HEK293 (cell line): ENCODE measurements at regions not wholly inside any gene's neighbourhood (a gene's known extent, or its start where the extent isn't known, plus 50 kb on each side); places are given as distances from the start of the nearest gene placed in this dataset.

Experiments used
- CTCF ChIA-PET: fragments of 350-600 bp; formaldehyde crosslinking; extraction: SDS; loops from one replicate; lab custom pipeline; 2021; ENCODE audit warnings: antibody characterized with exemption; lab: Yijun Ruan, JAX
- POLR2A ChIA-PET: fragments of 300-600 bp; formaldehyde crosslinking; extraction: SDS; loops from one replicate; lab custom pipeline; 2020; ENCODE audit warnings: antibody characterized with exemption, inconsistent platforms; lab: Yijun Ruan, JAX
- H3K27ac ChIP-seq: fragments of 200-500 bp; sonication (Bioruptor generic); 2 replicates; pipeline ENCODE4 v1.5.1; 2014; ENCODE audit warnings: low read depth, low read length, control low read depth, inconsistent platforms; ENCODE audit errors: extremely low read depth
- H3K36me3 ChIP-seq, 2 experiments: fragments of 200-500 bp in 1 of 2; sonication (Bioruptor generic) in 1 of 2; 1 replicate in 1 of 2; 2 replicates in 1 of 2; pipeline ENCODE4 v1.5.1; 2014 to 2017; ENCODE audit warnings: inconsistent platforms in 2 of 2, low read length in 2 of 2; ENCODE audit not compliant: control insufficient read depth in 2 of 2, insufficient read depth in 1 of 2
- H3K4me1 ChIP-seq: fragments of 200-500 bp; sonication (Bioruptor generic); 2 replicates; pipeline ENCODE4 v1.5.1; 2014; ENCODE audit warnings: mild to moderate bottlenecking, low read length, inconsistent platforms; ENCODE audit not compliant: control insufficient read depth, insufficient read depth
- H3K4me3 ChIP-seq: 2 replicates; pipeline ENCODE4 v1.5.1; 2011; ENCODE audit warnings: low read depth, mild to moderate bottlenecking, control low read depth, low read length, moderate library complexity
- H3K9me3 ChIP-seq: fragments of 200-500 bp; sonication (Bioruptor generic); 2 replicates; pipeline ENCODE4 v1.5.1; 2014; ENCODE audit warnings: low read depth, low read length, inconsistent platforms; ENCODE audit not compliant: control insufficient read depth, insufficient read depth
- BCL11B ChIP-seq: fragments of 450-650 bp; formaldehyde crosslinking; IDR thresholded peaks from 2 replicates; pipeline ENCODE4 v1.5.1; 2016; ENCODE audit warnings: low read depth, missing biosample characterization, missing genetic modification characterization
- GFI1B ChIP-seq: fragments of 450-650 bp; formaldehyde crosslinking; IDR thresholded peaks from 2 replicates; pipeline ENCODE4 v1.5.1; 2016; ENCODE audit warnings: missing biosample characterization, missing genetic modification characterization
- GLIS2 ChIP-seq: fragments of 450-650 bp; formaldehyde crosslinking; IDR thresholded peaks from 2 replicates; pipeline ENCODE4 v1.5.1; 2016; ENCODE audit warnings: missing biosample characterization, missing genetic modification characterization
- HOXD13 ChIP-seq: sonication (generic); formaldehyde crosslinking; IDR thresholded peaks from 2 replicates; pipeline ENCODE4 v1.8.0; 2022; ENCODE audit warnings: missing genetic modification reagents, borderline replicate concordance
- MYNN ChIP-seq: fragments of 450-650 bp; formaldehyde crosslinking; IDR thresholded peaks from 2 replicates; pipeline ENCODE4 v1.5.1; 2016; ENCODE audit warnings: missing biosample characterization, missing genetic modification characterization, borderline replicate concordance
- SETDB1 ChIP-seq: IDR thresholded peaks from one replicate; pipeline ENCODE4 v1.6.1; 2017; ENCODE audit warnings: mild to moderate bottlenecking, low read length, moderate library complexity, mixed read lengths; ENCODE audit not compliant: insufficient read length
- SP2 ChIP-seq: fragments of 450-650 bp; formaldehyde crosslinking; IDR thresholded peaks from 2 replicates; pipeline ENCODE4 v1.5.1; 2016; ENCODE audit warnings: missing biosample characterization, missing genetic modification characterization
- TCF7L2 ChIP-seq: IDR thresholded peaks from 2 replicates; pipeline ENCODE4 v1.6.1; 2011; ENCODE audit warnings: low read depth, mild to moderate bottlenecking, inconsistent platforms, low read length, moderate library complexity, borderline replicate concordance
- TRIM28 ChIP-seq: IDR thresholded peaks from 2 replicates; pipeline ENCODE4 v1.6.1; 2011; ENCODE audit warnings: low read length, control low read depth, borderline replicate concordance
- ZBTB49 ChIP-seq: fragments of 450-650 bp; formaldehyde crosslinking; IDR thresholded peaks from 2 replicates; pipeline ENCODE4 v1.5.1; 2016; ENCODE audit warnings: missing biosample characterization, missing genetic modification characterization, low read depth
- ZFHX2 ChIP-seq: fragments of 450-650 bp; formaldehyde crosslinking; conservative IDR thresholded peaks from 2 replicates; pipeline ENCODE4 v1.5.1; 2016; ENCODE audit warnings: missing biosample characterization, missing genetic modification characterization
- ZNF10 ChIP-seq: fragments of 450-650 bp; formaldehyde crosslinking; IDR thresholded peaks from 2 replicates; pipeline ENCODE4 v1.5.1; 2017; ENCODE audit warnings: missing biosample characterization, missing genetic modification characterization
- ZNF202 ChIP-seq: fragments of 450-650 bp; formaldehyde crosslinking; IDR thresholded peaks from 2 replicates; pipeline ENCODE4 v1.5.1; 2016; ENCODE audit warnings: missing biosample characterization, missing genetic modification characterization, borderline replicate concordance
- ZNF24 ChIP-seq: fragments of 450-650 bp; formaldehyde crosslinking; IDR thresholded peaks from 2 replicates; pipeline ENCODE4 v1.5.1; 2016; ENCODE audit warnings: missing biosample characterization, missing genetic modification characterization
- ZNF354C ChIP-seq: fragments of 450-650 bp; formaldehyde crosslinking; IDR thresholded peaks from 2 replicates; pipeline ENCODE4 v1.5.1; 2016; ENCODE audit warnings: missing biosample characterization, missing genetic modification characterization, low read depth, borderline replicate concordance
- ZNF391 ChIP-seq: fragments of 450-650 bp; formaldehyde crosslinking; IDR thresholded peaks from 2 replicates; pipeline ENCODE4 v1.5.1; 2016; ENCODE audit warnings: low read depth, missing biosample characterization, missing genetic modification characterization, borderline replicate concordance
- ZNF501 ChIP-seq: fragments of 450-650 bp; formaldehyde crosslinking; IDR thresholded peaks from 2 replicates; pipeline ENCODE4 v1.5.1; 2016; ENCODE audit warnings: missing biosample characterization, missing genetic modification characterization
- ZNF521 ChIP-seq: fragments of 450-650 bp; formaldehyde crosslinking; IDR thresholded peaks from 2 replicates; pipeline ENCODE4 v1.5.1; 2017; ENCODE audit warnings: missing biosample characterization, mild to moderate bottlenecking, missing genetic modification characterization
- ZNF530 ChIP-seq: fragments of 450-650 bp; formaldehyde crosslinking; IDR thresholded peaks from 2 replicates; pipeline ENCODE4 v1.5.1; 2016; ENCODE audit warnings: low read depth, missing biosample characterization, missing genetic modification characterization
- ZNF544 ChIP-seq: fragments of 450-650 bp; formaldehyde crosslinking; IDR thresholded peaks from 2 replicates; pipeline ENCODE4 v1.5.0; 2017; ENCODE audit warnings: missing biosample characterization, missing genetic modification characterization
- ZNF549 ChIP-seq: fragments of 450-650 bp; IDR thresholded peaks from 2 replicates; pipeline ENCODE4 v1.5.1; 2018; ENCODE audit warnings: missing biosample characterization, missing genetic modification characterization, mild to moderate bottlenecking, inconsistent platforms, moderate library complexity
- ZNF560 ChIP-seq: fragments of 450-650 bp; formaldehyde crosslinking; IDR thresholded peaks from 2 replicates; pipeline ENCODE4 v1.5.1; 2017; ENCODE audit warnings: missing biosample characterization, missing genetic modification characterization, borderline replicate concordance
- ZNF629 ChIP-seq: fragments of 450-650 bp; formaldehyde crosslinking; IDR thresholded peaks from 2 replicates; pipeline ENCODE4 v1.5.1; 2017; ENCODE audit warnings: missing biosample characterization, missing genetic modification characterization
- ZNF670 ChIP-seq: fragments of 450-650 bp; formaldehyde crosslinking; IDR thresholded peaks from 2 replicates; pipeline ENCODE4 v1.5.1; 2016; ENCODE audit warnings: missing biosample characterization, missing genetic modification characterization, low read depth
- ZNF777 ChIP-seq: fragments of 450-650 bp; formaldehyde crosslinking; IDR thresholded peaks from 2 replicates; pipeline ENCODE4 v1.5.1; 2017; ENCODE audit warnings: missing biosample characterization, missing genetic modification characterization, borderline replicate concordance
- TF ChIP-seq, protein P1 (sequence below): fragments of 450-650 bp; formaldehyde crosslinking; IDR thresholded peaks from 2 replicates; pipeline ENCODE4 v1.5.1; 2016; ENCODE audit warnings: missing biosample characterization, missing genetic modification characterization
- TF ChIP-seq, protein P2 (sequence below): fragments of 450-650 bp; formaldehyde crosslinking; IDR thresholded peaks from 2 replicates; pipeline ENCODE4 v1.5.1; 2016; ENCODE audit warnings: missing biosample characterization, missing genetic modification characterization

GRCh38 chr13:66036636-66037035, 1193.5 kb downstream of the PCDH9 start:
- POLR2A ChIA-PET = no interaction called here
- TF ChIP-seq ZNF560 (tag by site-specific recombination) (no peak), SP2 (tag by site-specific recombination) (no peak), ZNF521 (no peak), ZNF777 (tag by site-specific recombination) (no peak), ZFHX2 (tag by site-specific recombination) (no peak), ZNF530 (tag by site-specific recombination) (no peak), ZNF10 (no peak), ZNF501 (tag by site-specific recombination) (no peak), ZNF391 (tag by site-specific recombination) (no peak)
- H3K36me3 ChIP-seq = no peaks in the 10 kb centered on the region
- H3K4me1 ChIP-seq = no peaks in the 10 kb centered on the region
- no peaks in the 10 kb centered on the region for H3K9me3 ChIP-seq
- no peak overlapping the region for H3K27ac ChIP-seq
- CTCF ChIA-PET = no interaction called here
- no peak overlapping the region for H3K4me3 ChIP-seq

- Histone ChIP-seq H3K36me3 (no peaks in the 10 kb centered on the region), H3K27ac (no peak overlapping the region), H3K9me3 (no peaks in the 10 kb centered on the region), H3K4me3 (no peak overlapping the region), H3K4me1 (no peaks in the 10 kb centered on the region)
- TF ChIP-seq SETDB1 = peak; percentile 39
- TF ChIP-seq, protein P1, sequence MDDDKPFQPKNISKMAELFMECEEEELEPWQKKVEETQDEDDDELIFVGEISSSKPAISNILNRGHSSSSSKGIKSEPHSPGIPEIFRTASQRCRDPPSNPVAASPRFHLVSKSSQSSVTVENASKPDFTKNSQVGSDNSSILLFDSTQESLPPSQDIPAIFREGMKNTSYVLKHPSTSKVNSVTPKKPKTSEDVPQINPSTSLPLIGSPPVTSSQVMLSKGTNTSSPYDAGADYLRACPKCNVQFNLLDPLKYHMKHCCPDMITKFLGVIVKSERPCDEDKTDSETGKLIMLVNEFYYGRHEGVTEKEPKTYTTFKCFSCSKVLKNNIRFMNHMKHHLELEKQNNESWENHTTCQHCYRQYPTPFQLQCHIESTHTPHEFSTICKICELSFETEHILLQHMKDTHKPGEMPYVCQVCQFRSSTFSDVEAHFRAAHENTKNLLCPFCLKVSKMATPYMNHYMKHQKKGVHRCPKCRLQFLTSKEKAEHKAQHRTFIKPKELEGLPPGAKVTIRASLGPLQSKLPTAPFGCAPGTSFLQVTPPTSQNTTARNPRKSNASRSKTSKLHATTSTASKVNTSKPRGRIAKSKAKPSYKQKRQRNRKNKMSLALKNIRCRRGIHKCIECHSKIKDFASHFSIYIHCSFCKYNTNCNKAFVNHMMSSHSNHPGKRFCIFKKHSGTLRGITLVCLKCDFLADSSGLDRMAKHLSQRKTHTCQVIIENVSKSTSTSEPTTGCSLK (tag by site-specific recombination) = no peak
- TF ChIP-seq TCF7L2 = 0 out of 2 replicates have a peak, but pooled peaks have one; percentile 40
- no peak for TF ChIP-seq GFI1B (tag by site-specific recombination)
- no peak for TF ChIP-seq ZNF549
- TF ChIP-seq ZNF24 (tag by site-specific recombination) = no peak
- TF ChIP-seq ZNF202 (tag by site-specific recombination) = no peak
- no peak for TF ChIP-seq ZNF670
- peak; percentile 91 for TF ChIP-seq TRIM28
- no peak for TF ChIP-seq HOXD13
- no peak for TF ChIP-seq ZNF544 (tag by site-specific recombination)
- no peak for TF ChIP-seq GLIS2
- TF ChIP-seq ZNF629 = no peak
- ChIA-PET POLR2A (no interaction called here), CTCF (no interaction called here)
Measured at GRCh38 chr13:66036024-66036614, 1194.0 kb downstream of the PCDH9 start.

GRCh38 chr13:66033924-66034323, 1196.2 kb downstream of the PCDH9 start:
- POLR2A ChIA-PET = no interaction called here
- no peaks in the 10 kb centered on the region for H3K9me3 ChIP-seq
- H3K4me3 ChIP-seq = no peak overlapping the region
- no peaks in the 10 kb centered on the region for H3K4me1 ChIP-seq
- no peak overlapping the region for H3K27ac ChIP-seq
- H3K36me3 ChIP-seq = no peaks in the 10 kb centered on the region
- CTCF ChIA-PET = no interaction called here
- TF ChIP-seq BCL11B (tag by site-specific recombination) (no peak), MYNN (tag by site-specific recombination) (no peak), ZBTB49 (tag by site-specific recombination) (no peak), ZNF354C (tag by site-specific recombination) (no peak)
- TF ChIP-seq, protein P2, sequence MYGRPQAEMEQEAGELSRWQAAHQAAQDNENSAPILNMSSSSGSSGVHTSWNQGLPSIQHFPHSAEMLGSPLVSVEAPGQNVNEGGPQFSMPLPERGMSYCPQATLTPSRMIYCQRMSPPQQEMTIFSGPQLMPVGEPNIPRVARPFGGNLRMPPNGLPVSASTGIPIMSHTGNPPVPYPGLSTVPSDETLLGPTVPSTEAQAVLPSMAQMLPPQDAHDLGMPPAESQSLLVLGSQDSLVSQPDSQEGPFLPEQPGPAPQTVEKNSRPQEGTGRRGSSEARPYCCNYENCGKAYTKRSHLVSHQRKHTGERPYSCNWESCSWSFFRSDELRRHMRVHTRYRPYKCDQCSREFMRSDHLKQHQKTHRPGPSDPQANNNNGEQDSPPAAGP (tag by site-specific recombination) = no peak
- TF ChIP-seq, protein P1 (tag by site-specific recombination) = no peak
